ENCODE measurements at regions not wholly inside any gene's neighbourhood (a gene's known extent, or its start where the extent isn't known, plus 50 kb on each side); places are given as distances from the start of the nearest gene placed in this dataset.
A peak's percentile ranks its signal among the peaks of the same experiment; 100 is the strongest.
"Not testable (repeated sequence)": the region's sequence is repeated elsewhere in the genome, so short reads cannot be mapped to it uniquely, and the experiment has no call there.

GRCh38 chr6:7016226-7016625 lies 91.5 kb upstream of the RREB1 start:
- no peak for DNase-seq (ENCODE audit: low read depth)

DNA sequence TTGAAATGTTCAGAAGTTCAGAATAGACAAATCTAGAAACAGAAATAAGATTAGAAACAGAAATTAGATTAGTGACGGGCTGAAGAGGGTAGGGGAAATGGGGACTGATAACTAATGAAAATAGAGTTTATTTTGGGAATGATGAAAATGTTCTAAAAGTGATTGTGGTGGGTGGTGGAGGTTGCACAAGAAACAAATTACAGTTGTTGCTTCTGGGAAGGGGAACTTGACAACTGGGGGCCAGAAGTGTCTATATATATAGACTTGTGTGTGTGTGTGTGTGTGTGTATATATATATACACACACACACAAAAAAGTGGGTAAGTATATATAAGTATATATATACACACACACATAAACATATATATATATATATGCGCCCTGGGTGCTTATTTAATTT lies 86.5 kb upstream of the RREB1 start:
- DNase-seq (ENCODE audit: low read depth) = no peak

DNA sequence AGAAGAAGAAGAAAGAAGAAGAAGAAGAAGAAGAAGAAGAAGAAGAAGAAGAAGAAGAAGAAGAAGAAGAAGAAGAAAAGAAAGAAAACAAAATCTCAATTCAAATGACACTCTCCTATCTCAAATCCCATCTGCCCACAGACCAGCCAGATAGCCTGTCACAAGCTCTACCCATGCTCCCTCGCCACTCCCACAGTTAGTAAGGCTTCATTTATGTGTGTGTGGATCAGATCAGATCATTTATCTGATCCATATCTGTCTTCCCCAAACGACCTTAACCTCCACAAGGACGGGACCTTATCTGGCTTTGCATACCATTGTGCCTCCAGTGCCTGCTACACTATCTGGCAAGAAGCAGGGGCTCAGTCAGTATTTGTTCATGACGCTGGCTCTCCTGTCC lies 81.9 kb upstream of the RREB1 start:
- DNase-seq (ENCODE audit: low read depth) = no peak

GRCh38 chr6:7028963-7029362 lies 78.8 kb upstream of the RREB1 start:
- DNase-seq (ENCODE audit: low read depth) = not testable (repeated sequence)

DNA sequence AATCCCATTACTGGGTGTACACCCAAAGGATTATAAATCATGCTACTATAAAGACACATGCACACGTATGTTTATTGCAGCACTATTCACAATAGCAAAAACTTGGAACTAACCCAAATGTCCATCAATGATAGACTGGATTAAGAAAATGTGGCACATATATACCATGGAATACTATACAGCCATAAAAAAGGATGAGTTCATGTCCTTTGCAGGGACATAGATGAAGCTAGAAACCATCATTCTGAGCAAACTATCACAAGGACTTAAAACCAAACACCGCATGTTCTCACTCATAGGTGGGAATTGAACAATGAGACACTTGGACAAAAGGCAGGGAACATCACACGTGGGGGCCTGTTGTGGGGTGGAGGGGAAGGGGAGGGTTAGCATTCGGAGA lies 76.8 kb upstream of the RREB1 start:
- DNase-seq (ENCODE audit: low read depth) = not testable (repeated sequence)

GRCh38 chr6:7033202-7033601 lies 74.6 kb upstream of the RREB1 start:
- no peak for DNase-seq (ENCODE audit: low read depth)

DNA sequence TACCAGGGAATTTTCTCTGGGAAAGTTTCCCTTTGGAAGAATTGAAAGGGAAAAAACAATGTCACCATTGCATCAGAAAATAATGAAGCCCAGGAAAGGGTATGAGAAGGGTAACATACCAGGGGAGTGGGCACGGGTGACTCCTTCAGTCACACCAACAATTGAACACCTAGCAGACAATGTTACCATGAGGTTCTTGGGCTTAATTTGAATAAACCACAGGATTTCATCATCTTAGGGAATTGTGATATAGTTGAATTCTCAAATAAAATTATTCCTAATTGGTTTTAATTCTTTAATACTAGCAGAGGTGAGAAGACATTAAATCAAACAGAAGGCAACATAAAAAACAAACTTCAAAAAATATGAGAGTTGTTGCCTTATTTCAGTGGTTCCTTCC lies 73.7 kb upstream of the RREB1 start:
- DNase-seq (ENCODE audit: low read depth) = no peak

GRCh38 chr6:7035837-7036249 lies 71.9 kb upstream of the RREB1 start:
- no peak for DNase-seq (ENCODE audit: low read depth)

GRCh38 chr6:7041511-7042026 lies 66.2 kb upstream of the RREB1 start:
- DNase-seq (ENCODE audit: low read depth) = no peak

GRCh38 chr6:7042056-7042653 lies 65.6 kb upstream of the RREB1 start:
- DNase-seq (ENCODE audit: low read depth) = no peak

DNA sequence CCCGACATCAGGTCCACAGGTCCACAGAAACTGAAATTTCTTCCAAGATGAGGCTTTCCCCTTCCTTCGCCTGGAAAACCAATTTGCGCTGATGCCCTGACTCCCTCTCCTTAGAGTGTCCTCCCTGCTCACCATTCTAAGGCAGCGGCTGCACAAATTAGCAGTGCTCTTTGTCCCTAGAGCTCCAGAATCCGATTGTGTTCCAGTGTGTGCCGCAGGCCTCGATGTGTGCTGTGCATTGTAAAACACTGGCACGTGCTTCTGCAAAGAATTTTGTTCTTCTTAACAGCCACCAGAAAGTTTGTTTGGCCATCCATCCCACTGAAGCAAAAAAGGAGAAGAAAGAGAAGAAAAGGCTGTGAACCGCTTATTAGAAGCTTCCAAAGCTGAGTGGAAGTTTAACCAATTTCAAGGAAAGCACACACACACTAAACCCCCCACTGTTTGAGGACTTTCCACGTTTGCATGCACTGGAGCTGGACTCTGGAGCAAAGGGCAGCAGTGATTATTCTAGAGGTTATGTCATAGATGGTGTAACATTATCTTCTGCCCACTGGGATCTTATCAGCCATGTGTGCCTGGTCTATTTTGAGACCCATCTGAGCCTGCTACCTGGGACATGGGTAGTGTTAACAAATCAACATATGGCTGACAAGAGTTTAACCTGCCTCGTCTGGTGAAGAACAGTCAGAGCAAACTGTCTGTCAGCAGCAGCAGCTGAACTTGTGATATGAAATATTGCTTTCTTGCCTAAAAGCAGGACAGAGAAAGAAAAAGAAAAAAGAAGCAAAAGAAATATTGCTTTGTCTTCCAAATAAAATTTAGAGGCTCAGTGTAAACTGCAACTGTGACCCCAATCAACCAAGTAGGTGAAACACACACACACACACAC lies 64.9 kb upstream of the RREB1 start:
- no peak for DNase-seq (ENCODE audit: low read depth)

GRCh38 chr6:7045331-7045730 lies 62.4 kb upstream of the RREB1 start:
- no peak for DNase-seq (ENCODE audit: low read depth)

- DNase-seq (ENCODE audit: low read depth) = no peak
Observed at GRCh38 chr6:7045746-7046145, 62.0 kb upstream of the RREB1 start.

GRCh38 chr6:7047128-7047527 lies 60.6 kb upstream of the RREB1 start:
- no peak for DNase-seq (ENCODE audit: low read depth)

DNA sequence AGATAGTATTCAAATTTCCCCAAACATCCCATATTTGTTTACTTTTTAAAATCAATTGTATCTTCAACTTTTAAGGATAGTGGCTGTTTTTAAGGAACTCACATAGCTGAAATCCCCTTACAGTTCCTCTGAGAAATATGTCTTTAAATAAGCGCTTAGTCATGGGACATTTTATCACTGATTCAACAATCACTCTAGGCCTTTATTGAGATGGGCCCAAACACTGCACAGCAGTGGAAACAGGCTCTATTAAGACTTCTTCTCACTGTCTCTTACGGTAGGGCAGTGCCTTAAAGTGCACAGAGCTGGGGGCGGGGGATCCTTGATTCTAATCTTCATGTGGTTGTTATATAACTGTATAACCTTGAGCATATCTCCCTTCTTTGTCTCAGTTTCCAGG lies 59.8 kb upstream of the RREB1 start:
- DNase-seq (ENCODE audit: low read depth) = no peak

DNA sequence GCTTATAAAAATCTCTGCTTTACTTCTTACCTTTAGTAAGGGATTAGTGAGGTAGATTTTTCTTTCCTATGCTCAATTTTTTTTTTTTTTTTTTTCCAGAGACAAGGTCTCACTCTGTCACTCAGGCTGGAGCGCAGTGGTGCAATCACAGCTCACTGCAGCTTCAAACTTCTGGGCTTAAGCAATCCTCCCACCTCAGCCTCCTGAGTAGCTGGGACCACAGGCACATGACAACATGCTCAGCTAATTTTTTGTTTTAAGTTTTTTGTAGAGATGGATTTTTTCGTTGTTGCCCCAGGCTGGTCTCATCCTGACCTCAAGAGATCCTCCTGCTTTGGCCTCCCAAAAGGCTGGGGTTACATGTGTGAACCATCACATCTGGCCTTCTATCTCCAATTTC lies 58.9 kb upstream of the RREB1 start:
- DNase-seq (ENCODE audit: low read depth) = no peak

DNA sequence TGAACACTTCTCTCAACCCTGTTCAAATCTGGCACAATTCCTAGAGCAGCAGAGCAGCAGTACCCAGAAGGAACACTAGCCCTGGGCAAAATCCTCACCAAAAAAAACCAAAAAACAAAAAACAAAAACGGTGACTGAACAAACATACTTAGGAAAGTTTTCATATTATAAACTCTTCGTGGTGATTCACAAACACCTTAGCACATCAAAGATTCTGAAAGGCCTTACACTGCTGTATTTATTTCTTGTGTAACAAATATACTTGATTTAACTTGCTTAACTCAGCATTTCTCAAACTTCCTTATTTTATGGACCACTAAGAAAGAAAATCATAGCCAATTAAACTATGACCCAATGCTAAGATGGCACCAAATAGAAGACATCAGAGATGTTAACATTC lies 57.8 kb upstream of the RREB1 start:
- no peak for DNase-seq (ENCODE audit: low read depth)

DNA sequence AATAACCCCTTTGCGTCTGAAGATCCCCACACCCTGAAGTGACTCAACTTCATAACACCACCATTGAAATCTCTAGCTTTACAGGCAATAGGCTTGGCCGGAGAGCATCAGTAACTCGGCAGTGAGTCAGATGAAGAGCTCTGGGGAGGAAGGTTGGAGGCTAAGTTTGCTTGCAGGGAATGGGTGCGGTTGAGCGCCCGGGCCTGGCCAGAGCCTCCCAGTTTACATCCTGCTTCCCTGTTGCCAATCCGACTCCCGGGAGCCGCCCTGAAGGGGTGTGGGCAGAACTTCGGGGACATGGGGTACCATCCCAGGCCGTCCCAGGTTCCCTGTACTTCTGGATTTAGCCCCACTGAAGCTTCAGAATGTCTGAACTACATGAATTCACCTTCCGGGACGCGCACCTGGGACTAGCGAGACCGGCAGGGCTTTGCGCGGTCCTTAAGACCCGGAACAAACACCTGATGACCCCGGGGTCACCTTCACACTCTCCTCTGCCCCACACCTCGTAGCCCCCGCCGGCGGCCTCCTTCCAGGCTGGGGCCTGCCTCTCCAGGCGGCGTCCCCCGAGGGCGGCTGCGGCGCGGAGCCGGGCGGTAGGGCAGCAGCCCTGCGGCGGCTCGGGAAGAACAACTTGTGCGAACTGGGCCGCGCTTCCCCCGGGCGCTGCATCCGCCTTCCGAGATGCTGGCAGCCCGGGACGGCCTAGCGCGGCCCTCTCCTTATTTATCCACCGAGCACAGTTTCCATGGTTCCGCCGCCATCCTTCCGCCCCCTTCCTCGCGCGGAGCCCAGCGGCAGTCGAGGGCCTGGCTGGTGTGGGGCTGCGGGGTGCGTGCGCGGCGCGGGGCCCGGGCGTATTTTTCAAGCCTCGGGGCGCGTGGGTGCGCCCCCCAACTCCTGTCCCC lies 56.6 kb upstream of the RREB1 start:
- DNase-seq (ENCODE audit: low read depth) = peak; percentile 44

GRCh38 chr6:7051780-7052442 lies 55.9 kb upstream of the RREB1 start:
- DNase-seq (ENCODE audit: low read depth) = no peak

DNA sequence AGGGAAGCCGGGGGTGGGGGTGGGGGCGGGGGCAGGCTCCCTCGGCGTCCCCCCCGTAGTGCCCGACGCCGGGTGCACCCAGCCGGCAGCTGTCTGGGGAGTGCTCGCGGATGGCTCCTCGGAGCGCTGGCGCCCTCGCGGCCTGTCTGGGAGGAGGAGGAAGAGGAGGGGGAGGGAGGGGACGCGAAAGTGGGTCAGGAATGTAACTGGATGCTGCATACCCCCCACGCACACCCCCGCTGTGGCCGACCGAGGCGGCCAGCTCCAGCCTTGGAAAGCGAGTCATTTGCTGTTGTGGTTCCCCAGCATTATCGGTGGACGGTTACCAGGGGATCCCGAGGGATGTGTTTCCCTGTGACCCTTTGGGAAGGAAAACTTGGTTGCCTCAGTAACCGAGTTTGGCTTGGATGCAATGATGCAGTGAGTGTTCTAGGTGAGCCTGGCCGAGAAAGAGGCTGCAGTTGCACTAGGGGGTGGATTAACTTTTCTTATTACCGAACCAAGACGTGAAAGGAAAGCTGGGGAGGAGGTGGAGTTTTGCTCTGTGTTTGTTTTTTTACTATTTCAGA lies 55.2 kb upstream of the RREB1 start:
- no peak for DNase-seq (ENCODE audit: low read depth)

DNA sequence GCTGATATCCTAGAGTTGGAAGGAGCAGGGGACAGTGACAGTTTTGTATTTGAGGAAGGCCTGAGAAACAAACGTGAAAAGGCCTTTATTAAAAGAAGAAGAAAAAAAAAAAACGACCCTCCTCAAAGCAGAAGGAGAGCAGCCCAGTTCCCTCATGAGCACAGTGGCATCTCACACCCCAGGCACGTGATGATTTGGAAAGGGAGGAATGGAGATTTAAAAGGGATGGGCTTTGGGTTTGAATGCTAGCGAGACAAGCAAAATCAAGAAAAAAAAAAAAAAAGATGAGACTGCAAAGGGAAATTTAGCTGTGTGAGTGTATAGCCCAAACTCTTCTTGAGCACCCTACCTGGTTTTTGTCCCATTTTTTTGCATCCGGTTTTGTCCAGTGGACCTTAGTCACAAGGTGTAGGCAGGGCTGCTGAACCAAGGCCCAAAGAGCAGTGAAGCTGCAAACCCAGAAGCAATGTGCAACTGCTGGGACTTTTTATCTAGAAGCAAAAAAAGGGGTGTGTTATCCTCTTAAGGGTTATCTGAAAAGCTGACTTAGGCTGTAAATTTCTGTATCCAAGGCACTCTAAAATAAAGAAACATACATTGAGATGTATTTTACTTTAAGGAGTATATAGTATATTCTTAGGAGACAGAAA lies 54.5 kb upstream of the RREB1 start:
- DNase-seq (ENCODE audit: low read depth) = no peak
